Neural cell (in vitro differentiated cells): ENCODE measurements at regions not wholly inside any gene's neighbourhood (a gene's known extent, or its start where the extent isn't known, plus 50 kb on each side); places are given as distances from the start of the nearest gene placed in this dataset.

Source experiments
- H2AFZ ChIP-seq: fragments of 200-600, 300-800 bp; sonication (generic), shearing (Covaris generic); 2 replicates; pipeline ENCODE4 v1.6.0; 2014; ENCODE audit warnings: low read depth, mild to moderate bottlenecking, antibody characterized with exemption, low read length, moderate library complexity
- H3F3A ChIP-seq: fragments of 200-600 bp; shearing (Covaris generic); 2 replicates; pipeline ENCODE4 v1.6.1; 2016; ENCODE audit warnings: mild to moderate bottlenecking, moderate library complexity, mixed read lengths, antibody characterized with exemption, low read length; ENCODE audit not compliant: insufficient read depth, poor library complexity, severe bottlenecking
- H3K27ac ChIP-seq: fragments of 200-600, 300-800 bp; sonication (generic), shearing (Covaris generic); 2 replicates; pipeline ENCODE4 v1.5.1; 2014; ENCODE audit warnings: mild to moderate bottlenecking, low read length, moderate library complexity
- H3K27me3 ChIP-seq: fragments of 300-800, 200-600 bp; sonication (generic), shearing (Covaris generic); 2 replicates; pipeline ENCODE4 v1.6.0; 2014; ENCODE audit warnings: mild to moderate bottlenecking, low read depth, low read length, moderate library complexity; ENCODE audit not compliant: insufficient read depth
- H3K36me3 ChIP-seq: fragments of 300-800, 200-600 bp; sonication (generic), shearing (Covaris generic); 2 replicates; pipeline ENCODE4 v1.5.1; 2014; ENCODE audit warnings: mild to moderate bottlenecking, antibody characterized with exemption, low read length, moderate library complexity; ENCODE audit not compliant: insufficient read depth
- H3K4me2 ChIP-seq: fragments of 300-800, 200-600 bp; sonication (generic), shearing (Covaris generic); 2 replicates; pipeline ENCODE4 v1.6.0; 2014; ENCODE audit warnings: mild to moderate bottlenecking, low read length
- H3K4me3 ChIP-seq: fragments of 300-800, 200-600 bp; sonication (generic), shearing (Covaris generic); 2 replicates; pipeline ENCODE4 v1.5.1; 2014; ENCODE audit warnings: mild to moderate bottlenecking, low read length, moderate library complexity
- H3K79me2 ChIP-seq: fragments of 200-600 bp; shearing (Covaris generic); replicated peaks from 2 replicates; pipeline ENCODE4 v1.6.0; 2014; ENCODE audit warnings: mild to moderate bottlenecking, low read length, moderate library complexity; ENCODE audit not compliant: insufficient read depth
- H3K9ac ChIP-seq: fragments of 300-800, 200-600 bp; sonication (generic), shearing (Covaris generic); 2 replicates; pipeline ENCODE4 v1.6.1; 2016; ENCODE audit warnings: mild to moderate bottlenecking, low read length, mixed read lengths
- H3K9me2 ChIP-seq: fragments of 200-600 bp; shearing (Covaris generic); 2 replicates; pipeline ENCODE4 v1.6.1; 2016; ENCODE audit warnings: mild to moderate bottlenecking, low read length, mixed read lengths; ENCODE audit not compliant: insufficient read depth
- H3K9me3 ChIP-seq: fragments of 200-600, 300-800 bp; sonication (generic), shearing (Covaris generic); 2 replicates; pipeline ENCODE4 v1.6.1; 2016; ENCODE audit warnings: mild to moderate bottlenecking, mixed run types, low read length, moderate library complexity, mixed read lengths
- H4K20me1 ChIP-seq: fragments of 200-600 bp; shearing (Covaris generic); 2 replicates; pipeline ENCODE4 v1.6.1; 2016; ENCODE audit warnings: mild to moderate bottlenecking, mixed run types; ENCODE audit not compliant: insufficient read depth
- CTCF ChIP-seq: fragments of 450-650 bp; IDR thresholded peaks from 2 replicates; pipeline ENCODE4 v1.5.1; 2014; ENCODE audit warnings: antibody characterized with exemption, mild to moderate bottlenecking, moderate library complexity; ENCODE audit not compliant: poor library complexity, severe bottlenecking
- EP300 ChIP-seq: fragments of 450-650 bp; conservative IDR thresholded peaks from 2 replicates; pipeline ENCODE4 v1.6.1; 2014; ENCODE audit warnings: antibody characterized with exemption, mild to moderate bottlenecking, moderate library complexity; ENCODE audit not compliant: poor library complexity, severe bottlenecking
- EZH2 ChIP-seq: fragments of 200-600, 300-800 bp; shearing (Covaris generic), sonication (generic); IDR thresholded peaks from 2 replicates; pipeline ENCODE4 v1.6.1; 2014; ENCODE audit warnings: antibody characterized with exemption, low read length, borderline replicate concordance, mild to moderate bottlenecking; ENCODE audit not compliant: insufficient read depth, poor library complexity, severe bottlenecking
- MXI1 ChIP-seq: fragments of 450-650 bp; conservative IDR thresholded peaks from 2 replicates; pipeline ENCODE4 v1.6.1; 2014; ENCODE audit warnings: antibody characterized with exemption, mild to moderate bottlenecking; ENCODE audit not compliant: poor library complexity, severe bottlenecking
- POLR2AphosphoS5 ChIP-seq: IDR thresholded peaks from 2 replicates; pipeline ENCODE4 v1.6.1; 2012
- RAD21 ChIP-seq: fragments of 450-650 bp; conservative IDR thresholded peaks from 2 replicates; pipeline ENCODE4 v1.6.1; 2014; ENCODE audit warnings: antibody characterized with exemption, mild to moderate bottlenecking, moderate library complexity
- REST ChIP-seq: IDR thresholded peaks from 2 replicates; pipeline ENCODE4 v1.6.1; 2012; ENCODE audit warnings: borderline replicate concordance
- SMC3 ChIP-seq: fragments of 450-650 bp; conservative IDR thresholded peaks from 2 replicates; pipeline ENCODE4 v1.6.1; 2014; ENCODE audit warnings: antibody characterized with exemption, mild to moderate bottlenecking, moderate library complexity; ENCODE audit not compliant: poor library complexity
- TAF1 ChIP-seq: IDR thresholded peaks from 2 replicates; pipeline ENCODE4 v1.6.1; 2012; ENCODE audit warnings: low read depth

DNA sequence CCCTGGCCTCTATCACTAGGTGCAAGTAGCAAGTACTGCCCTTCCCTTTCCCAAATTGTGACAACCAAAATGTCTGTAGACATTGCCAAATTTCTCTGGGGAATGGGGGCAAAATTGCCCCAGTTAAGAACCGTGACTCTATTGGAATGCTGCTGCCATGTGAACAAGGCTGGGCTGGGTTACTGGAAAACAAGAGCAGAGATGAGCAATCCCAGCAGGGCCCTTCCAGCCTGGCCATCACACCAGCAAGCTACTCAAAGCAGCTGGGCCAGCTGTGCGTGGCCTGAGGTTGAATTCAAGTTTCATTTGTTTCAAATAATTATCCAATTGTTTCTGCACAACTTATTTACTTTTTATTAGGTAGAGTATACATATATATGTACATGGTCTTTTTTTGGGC is 103.4 kb upstream of the PKP2 start:
- Histone ChIP-seq H3K9me2 (no peaks in the 10 kb centered on the region), H3K4me3 (no peak overlapping the region), H3K79me2 (no peaks in the 10 kb centered on the region), H2AFZ (no peak overlapping the region), H3K9me3 (no peaks in the 10 kb centered on the region), H3F3A (no peaks in the 10 kb centered on the region), H3K27ac (no peak overlapping the region), H3K36me3 (no peaks in the 10 kb centered on the region), H4K20me1 (no peaks in the 10 kb centered on the region), H3K4me2 (no peak overlapping the region), H3K27me3 (no peaks in the 10 kb centered on the region), H3K9ac (no peak overlapping the region)
- no peak for TF ChIP-seq TAF1
- no peak for TF ChIP-seq SMC3
- TF ChIP-seq MXI1, result no peak
- TF ChIP-seq EP300, result no peak
- TF ChIP-seq EZH2, result no peak
- TF ChIP-seq POLR2AphosphoS5, result no peak
- no peak for TF ChIP-seq CTCF
- TF ChIP-seq REST, result no peak
- TF ChIP-seq RAD21, result no peak

- no peaks in the 10 kb centered on the region for H3K27me3 ChIP-seq
- H3K4me2 ChIP-seq, result no peak overlapping the region
- no peaks in the 10 kb centered on the region for H3K36me3 ChIP-seq
- no peaks in the 10 kb centered on the region for H3K9me2 ChIP-seq
- H3F3A ChIP-seq, result no peaks in the 10 kb centered on the region
- no peaks in the 10 kb centered on the region for H4K20me1 ChIP-seq
- no peaks in the 10 kb centered on the region for H3K9me3 ChIP-seq
- H2AFZ ChIP-seq, result no peak overlapping the region
- no peak overlapping the region for H3K9ac ChIP-seq
- no peaks in the 10 kb centered on the region for H3K79me2 ChIP-seq
- no peak overlapping the region for H3K4me3 ChIP-seq
- H3K27ac ChIP-seq, result no peak overlapping the region
- peak; percentile 40 for TF ChIP-seq EP300
- no peak for TF ChIP-seq SMC3
- peak; percentile 45 for TF ChIP-seq POLR2AphosphoS5
- no peak for TF ChIP-seq REST
Measured at GRCh38 chr12:32997471-32997870, 100.9 kb upstream of the PKP2 start.
